Testis (tissue), 2 donors: ENCODE measurements at regions not wholly inside any gene's neighbourhood (a gene's known extent, or its start where the extent isn't known, plus 50 kb on each side); places are given as distances from the start of the nearest gene placed in this dataset.
"Not testable (repeated sequence)": the region's sequence is repeated elsewhere in the genome, so short reads cannot be mapped to it uniquely, and the experiment has no call there.

Experiments used
- DNase-seq: peaks from one replicate; pipeline ENCODE4 v3.0.0-alpha.2; 2019
- H3K27ac ChIP-seq, 2 donors: fragments of 200-600 bp; sonication (generic); one replicate each; pipeline ENCODE4 v1.5.1; 2019
- H3K27me3 ChIP-seq: fragments of 200-600 bp; sonication (generic); one replicate; pipeline ENCODE4 v1.5.1; 2019
- H3K36me3 ChIP-seq: fragments of 200-600 bp; sonication (generic); one replicate; pipeline ENCODE4 v1.5.1; 2017; ENCODE audit warnings: low read depth; ENCODE audit errors: missing control alignments
- H3K4me1 ChIP-seq: fragments of 200-600 bp; sonication (generic); one replicate; pipeline ENCODE4 v1.5.1; 2019
- H3K4me3 ChIP-seq, 2 donors: fragments of 200-600 bp; sonication (generic); one replicate each; pipeline ENCODE4 v1.5.1; 2017 to 2019
- H3K9me3 ChIP-seq: fragments of 200-600 bp; sonication (generic); one replicate; pipeline ENCODE4 v1.5.1; 2017
- CTCF ChIP-seq, 3 experiments: fragments of 450-650 bp in 2 of 3; fragments of 200-600 bp in 1 of 3; sonication (generic) in 1 of 3; IDR thresholded peaks; one replicate each; pipeline ENCODE4 v1.5.1; 2016 to 2019; ENCODE audit warnings: antibody characterized with exemption in 3 of 3, mild to moderate bottlenecking in 2 of 3, moderate library complexity in 1 of 3
- POLR2A ChIP-seq: fragments of 450-650 bp; IDR thresholded peaks from one replicate; pipeline ENCODE4 v1.6.1; 2017; ENCODE audit warnings: antibody characterized with exemption, mild to moderate bottlenecking, moderate library complexity
- WGBS, 2 donors: methylation state at CpG; one replicate each; pipeline ENCODE4 v1.1.5; 2018; 5-methylcytosine and 5-hydroxymethylcytosine counted together
- intact Hi-C: fragments of 100-400 bp; cut with DNase I; formaldehyde crosslinking; loops from one replicate; pipeline ENCODE4 v1.15.1; 2023; ENCODE audit warnings: low total_unique reads

- H3K4me1 ChIP-seq = no peaks in the 10 kb centered on the region
- peak overlapping the region; percentile 11 to 24 for H3K4me3 ChIP-seq
- H3K36me3 ChIP-seq = no peaks in the 10 kb centered on the region
- H3K27me3 ChIP-seq = no peaks in the 10 kb centered on the region
- 6 to 37% methylated on average over 12 to 16 of the region's 17 CpGs for WGBS, 2 donors
- H3K27ac ChIP-seq = no peak overlapping the region
- H3K9me3 ChIP-seq = no peaks in the 10 kb centered on the region
- intact Hi-C loops = no loop called here
- no peak for DNase-seq
- TF ChIP-seq POLR2A = no peak
Measured at GRCh38 chr17:5770441-5771270, 186.3 kb upstream of the NLRP1 start.

- H3K27me3 ChIP-seq, DNase-seq, intact Hi-C loops, H3K4me1 ChIP-seq, H3K27ac ChIP-seq, H3K36me3 ChIP-seq, H3K9me3 ChIP-seq: not testable (repeated sequence)
- WGBS, 2 donors = 46% methylated on average over 21 of the region's 36 CpGs; no CpG with 5 or more reads in 1 of the 2 donors
- peak overlapping the region; percentile 11 to 24 for H3K4me3 ChIP-seq
Measured at GRCh38 chr17:5771271-5771577, 186.9 kb upstream of the NLRP1 start.

GRCh38 chr17:5772017-5772416 lies 187.7 kb upstream of the NLRP1 start:
- H3K27me3 ChIP-seq, H3K27ac ChIP-seq, H3K9me3 ChIP-seq, intact Hi-C loops, H3K36me3 ChIP-seq, H3K4me1 ChIP-seq: not testable (repeated sequence)
- H3K4me3 ChIP-seq = peak overlapping the region; percentile 12 to 26
- peak; percentile 35 for DNase-seq
- WGBS, 2 donors = 72 to 80% methylated on average over 11 of the region's 11 CpGs

GRCh38 chr17:5772720-5773119 lies 188.4 kb upstream of the NLRP1 start:
- Histone ChIP-seq H3K27me3 (no peaks in the 10 kb centered on the region), H3K27ac (no peak overlapping the region), H3K9me3 (no peaks in the 10 kb centered on the region), H3K4me3 (peak overlapping the region; percentile 12 to 26), H3K36me3 (no peaks in the 10 kb centered on the region), H3K4me1 (no peaks in the 10 kb centered on the region)
- TF ChIP-seq CTCF (IDR thresholded peaks at IDR 0.05) (no peak), POLR2A (no peak)
- intact Hi-C loops = no loop called here
- no peak for DNase-seq
- 61 to 69% methylated on average over 12 to 13 of the region's 13 CpGs for WGBS, 2 donors

- no peaks in the 10 kb centered on the region for H3K4me1 ChIP-seq
- intact Hi-C loops = no loop called here
- no peak overlapping the region for H3K4me3 ChIP-seq
- no peaks in the 10 kb centered on the region for H3K27me3 ChIP-seq
- no peaks in the 10 kb centered on the region for H3K36me3 ChIP-seq
- WGBS, 2 donors = 50 to 75% methylated on average over 7 of the region's 7 CpGs
- H3K9me3 ChIP-seq = no peaks in the 10 kb centered on the region
- TF ChIP-seq POLR2A (no peak), CTCF (IDR thresholded peaks at IDR 0.05) (no peak)
- H3K27ac ChIP-seq = no peak overlapping the region
- DNase-seq = no peak
Measured at GRCh38 chr17:5773816-5774360, 189.6 kb upstream of the NLRP1 start.

- no peak for DNase-seq
- WGBS, 2 donors = 71 to 72% methylated on average over 8 of the region's 8 CpGs
- Histone ChIP-seq H3K4me1 (no peaks in the 10 kb centered on the region), H3K36me3 (no peaks in the 10 kb centered on the region), H3K4me3 (no peak overlapping the region), H3K27me3 (no peaks in the 10 kb centered on the region), H3K9me3 (no peaks in the 10 kb centered on the region), H3K27ac (no peak overlapping the region)
- intact Hi-C loops = no loop called here
- TF ChIP-seq CTCF (IDR thresholded peaks at IDR 0.05) (no peak), POLR2A (no peak)
Measured at GRCh38 chr17:5775098-5775497, 190.8 kb upstream of the NLRP1 start.
